ENCODE measurements at regions not wholly inside any gene's neighbourhood (a gene's known extent, or its start where the extent isn't known, plus 50 kb on each side); places are given as distances from the start of the nearest gene placed in this dataset.
"Not testable (repeated sequence)": the region's sequence is repeated elsewhere in the genome, so short reads cannot be mapped to it uniquely, and the experiment has no call there.

GRCh38 chr14:87261621-87262020 lies 731.4 kb downstream of the GALC start:
- TF ChIP-seq CTCF (conservative IDR thresholded peaks at IDR 0.05; ENCODE audit: control insufficient read depth, insufficient read depth, low read depth, low read length), result no peak
- no peak for DNase-seq (ENCODE audit: low read depth)
- H3K4me3 ChIP-seq (ENCODE audit: control insufficient read depth, low read depth, low read length), result no peak overlapping the region

DNA sequence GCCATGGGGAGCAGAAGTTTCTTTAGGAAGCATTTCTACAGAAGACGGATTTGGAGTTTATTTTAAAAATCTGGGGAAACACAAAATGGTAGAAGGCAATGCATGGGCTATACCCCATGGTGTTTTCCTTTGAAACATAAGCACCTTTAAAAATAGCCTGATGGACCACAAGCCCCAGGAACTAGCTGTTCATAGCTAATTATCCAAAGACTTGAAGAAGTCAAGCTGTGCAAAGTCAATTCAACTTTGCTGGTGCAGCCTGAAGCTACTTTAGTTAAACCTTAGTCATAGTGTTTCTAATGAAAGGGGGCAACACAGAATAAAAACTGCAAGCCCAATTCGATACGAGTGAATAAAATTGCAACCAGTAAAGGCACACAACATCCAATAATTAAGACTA lies 732.5 kb downstream of the GALC start:
- no peak for DNase-seq (ENCODE audit: low read depth)
- TF ChIP-seq CTCF (conservative IDR thresholded peaks at IDR 0.05; ENCODE audit: control insufficient read depth, insufficient read depth, low read depth, low read length), result no peak
- no peak overlapping the region for H3K4me3 ChIP-seq (ENCODE audit: control insufficient read depth, low read depth, low read length)

GRCh38 chr14:87257421-87257820 lies 735.6 kb downstream of the GALC start:
- TF ChIP-seq CTCF (conservative IDR thresholded peaks at IDR 0.05; ENCODE audit: control insufficient read depth, insufficient read depth, low read depth, low read length), result no peak
- no peak overlapping the region for H3K4me3 ChIP-seq (ENCODE audit: control insufficient read depth, low read depth, low read length)
- no peak for DNase-seq (ENCODE audit: low read depth)

DNA sequence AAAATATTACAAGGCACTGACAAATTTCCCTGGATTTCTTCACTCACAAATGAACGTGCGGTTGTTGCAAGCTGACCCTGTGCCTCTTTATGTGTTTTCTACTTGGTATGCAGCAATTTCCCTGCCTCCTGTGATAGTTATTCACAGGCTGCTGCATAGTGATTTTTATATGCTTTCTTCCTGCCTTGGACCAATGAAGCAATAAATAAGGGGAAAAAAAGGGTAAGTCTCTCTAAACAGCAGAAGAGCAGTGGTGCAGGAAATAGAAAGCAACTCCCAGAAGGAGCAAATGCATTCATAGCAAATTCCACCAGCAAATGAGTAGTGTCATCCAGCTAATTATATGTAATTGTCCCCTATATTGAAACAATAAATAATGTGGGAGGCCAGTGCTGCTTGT lies 737.9 kb downstream of the GALC start:
- no peak for DNase-seq (ENCODE audit: low read depth)
- no peak for TF ChIP-seq CTCF (conservative IDR thresholded peaks at IDR 0.05; ENCODE audit: control insufficient read depth, insufficient read depth, low read depth, low read length)
- H3K4me3 ChIP-seq (ENCODE audit: control insufficient read depth, low read depth, low read length), result no peak overlapping the region

DNA sequence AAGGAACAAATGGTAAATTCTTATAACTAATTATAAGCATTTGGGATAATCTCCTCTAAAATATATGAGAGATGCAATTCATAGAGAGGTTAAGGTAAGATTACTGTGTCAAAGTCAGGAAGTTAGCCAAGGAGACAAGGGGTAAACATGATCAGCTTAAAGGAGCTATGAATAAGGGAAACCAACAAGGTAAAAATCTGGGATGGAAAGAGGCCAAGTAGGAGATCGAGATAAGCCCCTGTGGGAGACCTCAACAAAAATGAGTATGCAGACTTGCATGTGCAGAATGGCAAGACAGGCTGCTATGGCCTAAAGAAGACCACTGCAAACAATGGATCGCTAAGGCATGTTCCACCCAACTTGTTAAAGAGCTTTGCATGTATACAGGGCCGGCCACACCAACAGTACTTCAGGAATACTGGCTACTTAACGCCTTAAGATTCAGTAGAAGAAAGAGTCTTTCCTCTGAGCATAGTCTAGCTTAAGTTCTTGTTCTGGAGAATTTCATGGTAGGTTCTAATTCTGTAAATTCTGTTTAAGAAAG lies 738.6 kb downstream of the GALC start:
- no peak for TF ChIP-seq CTCF (conservative IDR thresholded peaks at IDR 0.05; ENCODE audit: control insufficient read depth, insufficient read depth, low read depth, low read length)
- H3K4me3 ChIP-seq (ENCODE audit: control insufficient read depth, low read depth, low read length), result no peak overlapping the region
- DNase-seq (ENCODE audit: low read depth), result no peak

DNA sequence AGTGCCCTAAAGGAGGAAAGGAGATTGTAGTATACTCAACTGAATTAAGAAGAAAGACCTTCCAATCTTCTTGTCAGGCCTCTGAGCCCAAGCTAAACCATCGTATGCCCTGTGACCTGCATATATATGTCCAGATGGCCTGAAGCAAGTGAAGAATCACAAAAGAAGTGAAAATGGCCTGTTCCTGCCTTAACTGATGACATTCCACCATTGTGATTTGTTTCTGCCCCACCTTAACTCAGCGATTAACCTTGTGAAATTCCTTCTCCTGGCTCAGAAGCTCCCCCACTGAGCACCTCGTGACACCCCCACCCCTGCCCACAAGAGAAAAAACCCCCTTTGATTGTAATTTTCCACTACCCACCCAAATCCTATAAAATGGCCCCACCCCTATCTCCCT lies 739.2 kb downstream of the GALC start:
- DNase-seq (ENCODE audit: low read depth); H3K4me3 ChIP-seq (ENCODE audit: control insufficient read depth, low read depth, low read length): not testable (repeated sequence)

- no peak for DNase-seq (ENCODE audit: low read depth)
- H3K4me3 ChIP-seq (ENCODE audit: control insufficient read depth, low read depth, low read length), result no peak overlapping the region
- TF ChIP-seq CTCF (conservative IDR thresholded peaks at IDR 0.05; ENCODE audit: control insufficient read depth, insufficient read depth, low read depth, low read length), result no peak
Measured at GRCh38 chr14:87252103-87252502, 740.9 kb downstream of the GALC start.
